ENCODE measurements at regions not wholly inside any gene's neighbourhood (a gene's known extent, or its start where the extent isn't known, plus 50 kb on each side); places are given as distances from the start of the nearest gene placed in this dataset.

DNA sequence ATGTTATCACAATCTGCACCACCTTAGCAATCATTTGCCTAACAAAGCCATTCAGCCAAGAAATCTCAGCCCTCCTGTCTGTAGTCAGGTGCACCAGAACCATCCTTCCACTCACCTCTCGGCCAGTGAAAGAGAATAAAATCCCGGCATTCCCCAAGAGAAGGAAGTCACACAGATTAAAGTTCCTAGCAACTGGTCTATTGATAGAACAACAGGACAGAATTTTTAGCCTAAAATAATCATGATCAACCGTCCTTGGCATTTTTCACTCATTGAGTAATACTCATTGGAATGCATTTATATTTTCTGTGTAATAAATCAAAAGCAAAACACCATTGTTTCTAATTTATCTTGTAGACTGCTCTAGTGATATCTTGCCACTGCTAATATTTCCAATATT, 85.7 kb upstream of the CDH4 start:
- POLR2A ChIA-PET (ENCODE audit: unreplicated experiment): no interaction called here
- no peak for ATAC-seq

GRCh38 chr20:61168605-61169004, 83.5 kb upstream of the CDH4 start:
- Histone ChIP-seq H4K20me1 (ENCODE audit: low read length) (no peaks in the 10 kb centered on the region), H3K79me2 (ENCODE audit: low read length) (no peaks in the 10 kb centered on the region), H3K9me2 (replicated peaks; ENCODE audit: low read length) (no peaks in the 10 kb centered on the region), H3K36me3 (ENCODE audit: low read depth, low read length) (no peaks in the 10 kb centered on the region; the same call in 1 of the 2 replicates), H3K4me2 (ENCODE audit: low read length) (no peak overlapping the region), H3K9me3 (ENCODE audit: low read length) (peaks cover 16% of the 10 kb centered on the region), H3K4me3 (ENCODE audit: low read length) (no peak overlapping the region), H3K27me3 (ENCODE audit: low read length) (0 out of 2 replicates have a peak, but pooled peaks cover 1% of the 10 kb centered on the region), H3K4me1 (ENCODE audit: insufficient read depth, low read length) (no peaks in the 10 kb centered on the region), H2AFZ (ENCODE audit: low read length) (no peak overlapping the region), H3F3A (ENCODE audit: low read length, unreplicated experiment) (no peaks in the 10 kb centered on the region), H3K9ac (ENCODE audit: low read length) (no peak overlapping the region), H3K27ac (ENCODE audit: low read length) (no peak overlapping the region)
- ChIA-PET CTCF (no interaction called here), POLR2A (ENCODE audit: unreplicated experiment) (no interaction called here)
- no TSS peak for BruUV-seq (replicated peaks)
- DNase-seq (no peak), ATAC-seq (no peak)
- TF ChIP-seq EZH2phosphoT487 (IDR thresholded peaks at IDR 0.05; ENCODE audit: borderline replicate concordance, low read length): no peak
- no peak for TF ChIP-seq CTCF (conservative IDR thresholded peaks at IDR 0.05; ENCODE audit: low read depth, low read length)
- no peak for TF ChIP-seq EZH2 (IDR thresholded peaks at IDR 0.05; ENCODE audit: low read length, unreplicated experiment)
- intact Hi-C loops (cut with micrococcal nuclease): no loop called here

More for the DNA sequence above, 85.7 kb upstream of the CDH4 start:
- no peak for DNase-seq
- H3K27me3 ChIP-seq (ENCODE audit: low read length): 0 out of 2 replicates have a peak, but pooled peaks cover 18% of the 10 kb centered on the region
- H3K36me3 ChIP-seq (ENCODE audit: low read depth, low read length): no peaks in the 10 kb centered on the region; the same call in 1 of the 2 replicates
- no peaks in the 10 kb centered on the region for H3F3A ChIP-seq (ENCODE audit: low read length, unreplicated experiment)
- H2AFZ ChIP-seq (ENCODE audit: low read length): no peak overlapping the region
- no peak overlapping the region for H3K9ac ChIP-seq (ENCODE audit: low read length)
- 0 out of 2 replicates have a peak, but pooled peaks cover 11% of the 10 kb centered on the region for H3K9me3 ChIP-seq (ENCODE audit: low read length)
- TF ChIP-seq CTCF (conservative IDR thresholded peaks at IDR 0.05; ENCODE audit: low read depth, low read length) (no peak), EZH2phosphoT487 (IDR thresholded peaks at IDR 0.05; ENCODE audit: borderline replicate concordance, low read length) (no peak), EZH2 (IDR thresholded peaks at IDR 0.05; ENCODE audit: low read length, unreplicated experiment) (no peak)
- H3K4me1 ChIP-seq (ENCODE audit: insufficient read depth, low read length): no peaks in the 10 kb centered on the region
- H3K9me2 ChIP-seq (replicated peaks; ENCODE audit: low read length): no peaks in the 10 kb centered on the region
- no peak overlapping the region for H3K4me3 ChIP-seq (ENCODE audit: low read length)
- no peak overlapping the region for H3K4me2 ChIP-seq (ENCODE audit: low read length)
- BruUV-seq (replicated peaks): no TSS peak
- no peaks in the 10 kb centered on the region for H3K79me2 ChIP-seq (ENCODE audit: low read length)
- no peaks in the 10 kb centered on the region for H4K20me1 ChIP-seq (ENCODE audit: low read length)
- intact Hi-C loops (cut with micrococcal nuclease): no loop called here
- CTCF ChIA-PET: no interaction called here
- no peak overlapping the region for H3K27ac ChIP-seq (ENCODE audit: low read length)

GRCh38 chr20:61169874-61170273, 82.2 kb upstream of the CDH4 start:
- H2AFZ ChIP-seq (ENCODE audit: low read length): no peak overlapping the region
- H3K79me2 ChIP-seq (ENCODE audit: low read length): no peaks in the 10 kb centered on the region
- no peak overlapping the region for H3K9ac ChIP-seq (ENCODE audit: low read length)
- no peak overlapping the region for H3K4me3 ChIP-seq (ENCODE audit: low read length)
- no peaks in the 10 kb centered on the region for H3F3A ChIP-seq (ENCODE audit: low read length, unreplicated experiment)
- H3K27ac ChIP-seq (ENCODE audit: low read length): no peak overlapping the region
- BruUV-seq (replicated peaks): no TSS peak
- no peak for ATAC-seq
- no peaks in the 10 kb centered on the region for H3K4me1 ChIP-seq (ENCODE audit: insufficient read depth, low read length)
- no peaks in the 10 kb centered on the region for H3K9me2 ChIP-seq (replicated peaks; ENCODE audit: low read length)
- intact Hi-C loops (cut with micrococcal nuclease): no loop called here
- CTCF ChIA-PET: no interaction called here
- no peak for TF ChIP-seq CTCF (conservative IDR thresholded peaks at IDR 0.05; ENCODE audit: low read depth, low read length)
- no peak for TF ChIP-seq EZH2phosphoT487 (IDR thresholded peaks at IDR 0.05; ENCODE audit: borderline replicate concordance, low read length)
- no peak for TF ChIP-seq EZH2 (IDR thresholded peaks at IDR 0.05; ENCODE audit: low read length, unreplicated experiment)
- POLR2A ChIA-PET (ENCODE audit: unreplicated experiment): no interaction called here
- DNase-seq: no peak
- H3K4me2 ChIP-seq (ENCODE audit: low read length): no peak overlapping the region
- peaks cover 18% of the 10 kb centered on the region for H3K9me3 ChIP-seq (ENCODE audit: low read length)
- no peaks in the 10 kb centered on the region for H3K27me3 ChIP-seq (ENCODE audit: low read length)
- H4K20me1 ChIP-seq (ENCODE audit: low read length): no peaks in the 10 kb centered on the region
- H3K36me3 ChIP-seq (ENCODE audit: low read depth, low read length): no peaks in the 10 kb centered on the region; the same call in 1 of the 2 replicates
